NCI-H345 treated with DMSO at 0.1 percent for 48 hours (cell line): ENCODE measurements at regions not wholly inside any gene's neighbourhood (a gene's known extent, or its start where the extent isn't known, plus 50 kb on each side); places are given as distances from the start of the nearest gene placed in this dataset.
A peak's percentile ranks its signal among the peaks of the same experiment; 100 is the strongest.
"Not testable (repeated sequence)": the region's sequence is repeated elsewhere in the genome, so short reads cannot be mapped to it uniquely, and the experiment has no call there.

ENCODE experiments used
- DNase-seq: peaks from one replicate; lab custom pipeline; 2025; ENCODE audit not compliant: unreplicated experiment; lab: John Stamatoyannopoulos, UW

DNA sequence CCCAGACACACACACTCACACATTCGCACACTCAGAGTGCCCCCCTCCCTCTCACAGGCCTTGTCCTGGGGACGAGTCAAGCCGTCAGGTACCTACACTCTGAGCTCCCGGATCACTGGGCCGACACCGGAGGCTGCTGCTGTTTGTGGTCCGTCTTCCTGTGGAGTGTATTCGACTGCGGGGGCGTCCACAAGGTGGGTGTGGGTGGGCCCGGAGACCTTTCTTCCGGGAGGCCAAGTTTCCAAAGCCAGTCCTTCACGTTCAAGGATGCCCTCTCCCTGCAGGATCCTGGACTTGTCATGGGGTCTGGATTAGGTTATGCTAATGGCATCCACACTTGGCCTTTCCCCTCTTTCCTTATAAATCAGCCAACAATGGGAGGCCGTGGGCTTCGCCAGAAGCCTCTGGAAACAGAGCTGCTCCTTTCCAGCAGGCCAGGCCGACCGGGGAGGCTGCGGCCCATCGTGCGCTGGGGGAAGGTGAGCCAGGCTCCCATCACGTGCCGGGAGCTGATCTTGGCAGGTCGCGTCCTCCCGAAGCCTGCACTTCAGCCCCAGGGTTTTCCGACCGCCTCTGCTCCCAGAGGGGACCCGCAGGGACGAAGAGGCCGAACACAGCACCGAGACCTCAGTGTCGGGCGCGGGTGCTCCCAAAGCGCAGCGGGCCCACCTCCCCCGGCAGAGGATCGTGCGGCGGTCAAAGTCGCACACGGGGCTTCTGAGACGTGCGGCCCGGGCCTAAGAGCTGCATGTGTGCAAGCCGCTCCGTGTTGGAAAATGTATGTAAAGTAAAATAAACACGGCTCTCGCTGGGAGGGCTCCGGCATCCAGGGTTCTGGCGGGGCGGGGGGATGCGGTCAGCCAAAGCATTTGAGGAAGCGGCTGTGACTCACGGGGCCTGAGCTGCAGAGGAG lies 196.5 kb upstream of the ZNF469 start:
- not testable (repeated sequence) for DNase-seq

DNA sequence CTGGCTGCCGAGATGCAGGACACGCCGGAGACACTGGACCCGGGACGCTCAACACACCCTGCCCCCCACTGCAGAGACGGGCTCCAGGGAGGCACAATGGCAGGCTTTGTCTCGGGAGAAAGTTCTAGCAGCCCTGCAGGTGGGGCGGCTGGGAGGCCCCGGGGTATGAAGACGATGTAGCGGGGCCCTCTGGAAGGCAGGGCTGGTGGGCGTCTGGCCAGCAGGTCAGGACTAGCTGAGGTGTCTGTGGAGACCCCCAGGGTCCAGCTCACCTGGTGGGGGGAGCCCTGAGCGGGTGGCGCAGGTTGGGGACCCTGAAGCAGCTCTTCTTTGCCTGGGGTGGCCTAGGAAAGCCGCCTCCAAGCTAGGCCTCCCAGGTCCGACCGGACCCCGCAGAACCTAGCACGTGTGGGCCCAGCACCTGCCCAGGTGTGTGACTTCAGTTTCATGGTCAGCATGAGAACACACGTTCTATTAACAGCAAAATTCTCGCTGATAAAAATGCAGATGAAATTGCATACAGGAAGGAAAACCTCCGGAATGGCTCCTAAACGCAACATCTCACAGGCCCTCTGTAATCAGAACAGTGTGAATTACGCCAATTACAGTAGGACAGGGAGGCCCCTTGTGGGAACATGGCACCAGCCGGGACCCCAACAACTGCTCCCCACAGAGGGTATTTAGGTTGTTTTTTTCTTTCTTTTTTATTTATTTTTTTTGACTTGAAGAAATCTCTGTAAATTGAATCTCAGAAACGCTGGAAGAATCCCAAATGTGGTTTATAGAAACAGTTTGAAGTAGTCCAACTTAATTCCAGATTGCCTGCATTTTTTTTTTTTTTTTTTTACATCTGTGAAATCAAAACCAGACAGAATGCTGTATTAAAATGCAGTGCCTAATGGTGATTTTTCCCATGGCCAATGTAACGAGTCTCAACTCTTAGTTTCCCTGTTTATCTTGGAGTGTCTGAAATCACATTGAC lies 195.6 kb upstream of the ZNF469 start:
- not testable (repeated sequence) for DNase-seq

DNA sequence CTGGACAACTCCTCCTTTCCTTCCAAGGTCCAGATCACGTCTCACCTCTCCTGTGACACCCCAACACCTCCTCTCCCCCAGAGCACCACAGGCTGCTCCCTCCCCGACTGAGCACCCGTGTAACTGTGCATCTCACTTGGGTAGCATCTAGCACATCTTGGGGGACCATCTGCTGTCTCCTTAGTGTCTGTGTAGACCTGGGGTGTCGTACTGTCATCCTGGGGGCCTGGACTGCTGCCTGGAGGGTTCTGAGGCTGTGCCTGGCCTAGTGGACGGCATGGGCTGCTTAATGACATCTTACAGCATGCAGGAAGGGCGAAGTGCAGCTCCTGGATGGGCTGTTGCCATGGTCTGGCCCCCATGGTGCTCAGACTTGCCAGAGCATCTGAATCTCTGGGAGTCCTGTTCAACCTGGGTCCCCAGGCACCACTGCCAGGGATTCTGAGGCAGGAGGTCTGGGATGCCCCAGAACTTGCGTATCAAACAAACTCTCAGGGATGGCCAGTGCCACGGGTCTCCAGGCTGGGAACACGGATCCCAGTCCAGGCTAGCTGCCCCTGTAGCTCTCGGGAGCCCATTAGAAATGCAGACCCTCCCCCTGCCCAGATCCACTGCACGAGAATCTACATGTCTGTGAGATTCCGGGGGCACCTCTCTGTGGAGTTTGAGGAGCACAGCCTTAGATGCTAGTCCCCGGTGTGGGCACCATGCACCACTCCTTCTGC lies 194.4 kb upstream of the ZNF469 start:
- DNase-seq, result not testable (repeated sequence)

DNA sequence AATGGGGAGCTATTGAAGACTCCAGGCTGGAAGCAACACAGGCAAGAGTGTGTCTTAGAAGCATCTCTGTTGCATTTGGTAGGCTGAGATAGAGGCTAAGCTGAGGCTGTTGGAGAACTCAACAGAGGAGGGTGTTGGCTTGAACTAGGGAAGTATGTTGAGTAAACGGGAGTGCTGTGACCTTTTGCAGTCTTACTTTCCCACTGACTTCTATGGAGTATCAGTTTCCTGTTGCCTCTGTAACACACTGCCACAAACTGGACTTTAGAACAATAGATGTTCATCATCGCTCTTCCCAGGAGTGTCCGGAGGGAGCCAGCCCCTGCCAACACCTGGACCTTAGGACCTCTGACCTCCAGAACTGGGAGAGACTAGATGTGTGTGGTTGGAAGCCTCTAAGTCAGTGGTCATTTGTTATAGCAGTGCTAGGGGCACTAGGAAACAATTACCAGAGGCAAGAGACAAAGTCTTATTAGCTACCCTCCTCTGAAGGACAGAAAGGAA lies 192.1 kb upstream of the ZNF469 start:
- DNase-seq, result not testable (repeated sequence)

DNA sequence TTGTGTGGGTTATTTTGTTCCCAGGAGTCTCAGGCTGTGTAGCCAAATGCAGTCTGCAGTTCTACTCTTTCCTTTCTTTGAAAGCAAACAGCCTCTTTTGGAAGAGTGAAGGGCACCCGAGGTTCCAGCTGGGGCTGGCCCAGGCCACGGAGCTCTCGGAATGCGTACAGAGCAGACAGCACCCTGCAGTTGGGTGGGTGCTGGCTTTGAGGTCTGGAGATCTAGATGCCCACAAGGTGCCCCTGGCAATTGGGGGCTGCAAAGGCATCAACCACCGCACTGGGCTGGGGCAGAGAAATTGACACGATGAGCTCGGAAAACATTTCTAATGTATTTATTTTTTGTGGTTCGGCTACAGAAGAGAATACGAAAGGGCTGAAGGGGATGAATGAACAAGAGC lies 191.6 kb upstream of the ZNF469 start:
- not testable (repeated sequence) for DNase-seq

DNA sequence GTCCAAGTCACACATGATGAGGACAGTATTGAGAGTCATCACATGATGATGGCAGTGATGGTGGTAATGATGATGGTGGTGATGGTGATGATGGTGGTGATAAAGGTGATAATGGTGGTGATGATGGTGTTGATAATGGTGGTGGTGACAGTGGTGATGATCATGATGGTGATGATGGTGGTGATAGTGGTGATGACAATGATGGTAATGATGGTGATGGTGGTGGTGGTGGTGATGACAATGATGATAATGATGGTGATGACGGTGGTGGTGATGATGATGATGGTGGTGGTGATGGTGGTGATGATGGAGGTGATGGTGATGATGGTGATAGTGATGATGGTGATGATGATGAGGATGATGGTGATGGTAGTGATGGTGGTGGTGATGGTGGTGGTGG lies 190.2 kb upstream of the ZNF469 start:
- DNase-seq, result no peak

DNA sequence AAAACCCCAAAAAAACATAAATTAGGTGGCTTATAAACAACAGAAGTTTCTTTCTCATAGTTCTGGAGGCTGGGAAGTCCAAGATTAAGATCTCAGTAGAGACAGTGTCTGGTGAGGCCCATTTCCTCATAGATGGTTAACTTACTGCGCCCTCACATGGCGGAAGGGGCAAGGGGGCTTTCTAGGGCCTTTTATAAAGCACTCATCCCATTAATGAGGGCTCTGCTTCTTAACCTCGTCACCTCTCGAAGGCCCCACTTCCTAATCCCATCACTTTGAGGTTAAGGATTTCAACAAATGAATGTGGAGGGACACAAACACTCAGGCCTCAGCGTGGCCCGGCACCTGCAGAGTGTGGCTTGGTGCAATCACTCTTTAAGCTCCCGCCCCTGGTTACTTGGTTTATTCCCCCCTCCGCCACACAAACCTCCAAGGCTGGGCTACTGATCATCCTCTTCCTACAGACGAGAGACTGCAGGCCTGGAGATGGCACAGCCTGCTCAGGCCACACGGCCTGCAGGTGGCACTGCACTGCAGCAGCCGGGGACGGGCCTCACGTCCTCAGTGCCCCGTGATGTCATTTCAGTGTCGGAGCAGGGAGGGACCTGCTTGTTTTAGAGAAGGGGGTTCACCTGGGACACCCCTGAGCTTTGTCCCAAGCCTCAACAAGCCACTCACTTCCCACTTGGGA lies 188.9 kb upstream of the ZNF469 start:
- DNase-seq, result peak; percentile 39

DNA sequence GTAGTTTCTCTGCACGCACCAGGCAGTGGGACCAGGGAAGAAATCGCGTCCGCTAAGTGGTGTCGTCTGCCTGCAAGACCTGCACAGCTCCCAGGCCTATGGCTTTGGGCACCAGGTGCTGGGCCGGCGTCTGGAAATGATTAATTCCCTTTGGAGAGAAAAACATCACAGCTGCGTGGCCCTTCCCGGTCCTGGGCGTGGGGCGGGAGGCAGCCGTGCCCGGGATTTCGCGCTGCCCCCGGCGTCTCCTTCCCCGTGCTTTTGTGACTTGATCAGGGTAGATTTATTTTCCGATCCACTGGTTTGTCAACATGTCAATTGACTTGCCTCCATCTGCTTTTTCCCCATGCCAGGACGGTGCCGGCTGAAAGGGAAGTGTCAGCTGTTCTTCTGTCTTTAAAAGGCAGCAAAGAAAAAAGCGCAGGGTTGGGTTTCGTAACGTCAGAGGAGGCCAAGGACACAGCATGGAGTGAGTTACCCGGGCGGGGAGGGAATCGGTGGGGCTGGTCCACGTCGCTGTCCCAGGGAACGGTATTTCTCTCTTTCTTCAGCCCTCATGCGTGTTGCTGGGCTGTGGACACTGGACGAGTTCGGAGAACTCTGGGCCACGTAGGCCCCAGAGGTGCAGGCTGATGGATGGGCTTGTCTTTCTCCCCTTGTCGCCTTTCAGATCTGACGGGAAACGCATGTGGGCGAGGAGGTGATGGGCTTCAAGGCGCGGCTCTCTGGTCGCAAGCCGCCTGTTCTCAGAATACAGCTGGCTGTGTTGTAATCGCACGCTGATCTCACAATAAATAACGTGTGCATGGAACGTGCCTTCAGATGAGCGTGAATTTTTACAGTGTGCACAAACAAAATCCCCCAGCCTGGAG lies 188.1 kb upstream of the ZNF469 start:
- peak; percentile 39 for DNase-seq

DNA sequence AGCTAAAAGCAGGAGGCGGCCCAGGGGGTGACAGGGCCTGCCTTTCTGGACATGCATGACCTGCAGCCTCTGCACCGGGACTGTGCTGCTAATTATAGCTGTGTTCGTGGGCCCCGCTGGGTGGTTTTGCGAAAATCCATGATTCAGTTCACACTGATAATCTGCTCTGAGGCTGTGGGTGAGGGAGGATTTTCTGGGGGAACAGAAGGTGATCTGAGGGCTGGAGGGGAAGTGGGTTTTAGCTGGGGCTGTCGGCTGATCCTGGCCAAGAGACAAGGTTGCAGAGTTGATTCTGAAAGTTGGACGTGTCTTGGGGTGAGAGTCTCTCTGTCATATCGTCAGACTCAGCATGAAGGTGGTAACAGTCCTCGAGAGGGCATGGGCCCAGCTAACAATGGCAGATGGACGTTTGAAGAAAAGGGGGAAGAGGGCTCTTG lies 187.5 kb upstream of the ZNF469 start:
- no peak for DNase-seq

DNA sequence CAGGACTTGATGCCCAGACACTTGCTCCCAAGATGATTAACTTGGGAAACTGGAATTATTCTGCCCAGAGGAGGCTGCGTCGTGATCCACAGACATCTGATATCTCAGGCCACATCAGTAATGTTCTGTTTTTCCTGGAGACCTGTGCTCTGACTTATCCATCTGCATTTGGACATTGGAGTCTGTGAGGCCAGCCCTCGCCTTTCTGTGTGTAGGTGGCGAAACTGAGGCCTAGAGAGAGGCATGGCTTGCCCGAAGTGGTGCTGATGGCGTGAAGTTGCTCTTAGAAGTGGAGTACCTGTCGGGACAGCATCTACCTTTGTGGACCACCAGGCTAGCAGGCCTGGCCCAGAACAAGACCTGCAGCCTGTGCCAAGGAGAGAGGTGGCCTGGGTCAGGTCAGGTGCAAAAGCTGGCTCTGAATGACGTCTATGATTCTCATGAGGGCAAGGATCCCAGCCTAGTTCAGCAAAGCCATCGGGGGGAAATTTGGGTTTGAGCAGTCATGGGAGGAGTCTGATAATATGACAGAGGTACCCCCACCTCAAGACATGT lies 186.8 kb upstream of the ZNF469 start:
- no peak for DNase-seq

DNA sequence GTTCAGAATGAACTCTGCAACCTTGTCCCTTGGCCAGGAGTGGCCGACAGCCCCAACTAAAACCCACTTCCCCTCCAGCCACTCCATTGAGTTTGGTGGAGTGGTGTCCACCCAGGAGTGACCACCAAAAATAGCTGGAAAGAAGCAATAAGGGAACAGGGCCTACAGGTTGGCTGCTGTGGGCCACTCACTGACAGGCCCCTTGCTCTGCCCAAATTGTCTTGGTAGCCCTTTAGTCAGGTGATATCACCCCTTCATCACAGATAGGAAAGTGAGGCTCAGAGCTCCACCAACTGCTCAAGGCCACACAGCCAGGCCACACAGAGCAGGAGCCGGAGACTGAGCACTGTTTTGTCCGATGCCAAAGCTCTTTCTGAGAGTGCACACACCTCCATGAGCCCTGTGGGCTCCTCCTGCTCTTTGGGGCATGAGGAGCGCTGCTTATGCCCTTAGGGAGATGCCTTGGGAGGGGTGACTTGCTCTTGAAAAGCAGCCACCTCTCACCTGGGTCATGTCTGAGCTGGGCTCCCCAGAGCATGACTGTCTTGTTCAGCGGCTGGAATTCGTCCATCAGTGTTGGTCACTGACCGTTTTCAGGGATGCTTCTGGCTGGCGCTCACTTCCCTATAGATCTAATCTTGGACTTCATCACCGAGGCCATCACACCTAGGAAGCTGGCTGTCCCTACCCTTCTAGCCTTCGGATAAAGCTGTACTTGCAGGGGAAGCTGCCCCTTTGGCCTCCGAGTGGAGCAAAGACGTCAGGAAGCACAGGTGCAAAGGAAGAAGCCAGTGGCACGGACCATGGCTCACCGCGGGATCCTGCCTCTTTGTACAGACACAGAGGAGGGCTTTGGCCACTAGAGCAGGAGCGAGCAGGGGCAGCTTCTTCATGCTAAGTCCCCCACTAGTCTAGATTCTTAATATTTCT lies 186.0 kb upstream of the ZNF469 start:
- DNase-seq, result no peak

DNA sequence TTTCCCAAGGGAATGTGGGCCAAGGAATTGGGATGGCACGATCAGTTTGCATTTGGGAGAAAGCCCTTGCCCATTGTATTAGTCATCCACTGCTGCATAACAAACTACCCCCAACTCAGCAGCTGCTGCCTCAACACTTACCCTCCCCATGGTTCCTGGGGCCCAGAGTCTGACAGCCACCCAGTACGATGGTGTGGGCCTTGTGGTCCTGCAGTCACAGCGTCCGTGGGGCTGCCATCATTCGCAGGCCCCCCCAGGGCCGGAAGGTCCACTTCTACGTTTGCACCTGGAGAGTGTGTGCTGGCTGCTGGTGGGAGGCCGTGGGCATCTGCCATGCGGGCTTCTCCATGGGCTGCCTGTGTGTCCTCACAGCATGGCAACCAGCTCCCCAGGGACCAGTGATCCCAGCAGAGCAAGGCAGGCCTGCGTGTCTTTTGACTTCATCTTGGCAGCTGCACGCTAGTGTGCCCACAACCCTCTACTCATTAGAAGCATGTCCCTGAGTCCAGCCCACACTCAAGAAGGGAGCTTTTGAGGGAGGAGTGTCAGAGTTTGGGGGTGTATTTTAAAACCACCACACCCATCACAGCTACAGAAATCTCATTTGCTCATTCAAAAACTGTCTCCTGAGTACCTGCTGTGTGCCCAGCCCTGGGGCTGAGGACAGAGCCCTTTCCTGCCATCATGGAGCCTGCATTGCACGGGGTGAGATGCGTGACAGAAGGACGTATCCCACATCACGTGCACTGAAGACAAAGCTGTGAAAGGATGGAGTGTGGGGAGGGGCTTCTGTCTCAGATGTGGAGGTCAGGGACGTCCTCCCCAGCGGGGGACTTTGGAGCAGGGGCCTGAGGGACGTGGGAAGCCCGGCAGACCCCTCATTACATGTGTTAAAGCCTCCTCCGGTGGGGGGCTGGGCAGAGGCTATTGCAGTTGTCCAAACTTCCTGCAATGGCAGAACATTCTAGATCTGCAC lies 185.0 kb upstream of the ZNF469 start:
- peak; percentile 5 for DNase-seq

DNA sequence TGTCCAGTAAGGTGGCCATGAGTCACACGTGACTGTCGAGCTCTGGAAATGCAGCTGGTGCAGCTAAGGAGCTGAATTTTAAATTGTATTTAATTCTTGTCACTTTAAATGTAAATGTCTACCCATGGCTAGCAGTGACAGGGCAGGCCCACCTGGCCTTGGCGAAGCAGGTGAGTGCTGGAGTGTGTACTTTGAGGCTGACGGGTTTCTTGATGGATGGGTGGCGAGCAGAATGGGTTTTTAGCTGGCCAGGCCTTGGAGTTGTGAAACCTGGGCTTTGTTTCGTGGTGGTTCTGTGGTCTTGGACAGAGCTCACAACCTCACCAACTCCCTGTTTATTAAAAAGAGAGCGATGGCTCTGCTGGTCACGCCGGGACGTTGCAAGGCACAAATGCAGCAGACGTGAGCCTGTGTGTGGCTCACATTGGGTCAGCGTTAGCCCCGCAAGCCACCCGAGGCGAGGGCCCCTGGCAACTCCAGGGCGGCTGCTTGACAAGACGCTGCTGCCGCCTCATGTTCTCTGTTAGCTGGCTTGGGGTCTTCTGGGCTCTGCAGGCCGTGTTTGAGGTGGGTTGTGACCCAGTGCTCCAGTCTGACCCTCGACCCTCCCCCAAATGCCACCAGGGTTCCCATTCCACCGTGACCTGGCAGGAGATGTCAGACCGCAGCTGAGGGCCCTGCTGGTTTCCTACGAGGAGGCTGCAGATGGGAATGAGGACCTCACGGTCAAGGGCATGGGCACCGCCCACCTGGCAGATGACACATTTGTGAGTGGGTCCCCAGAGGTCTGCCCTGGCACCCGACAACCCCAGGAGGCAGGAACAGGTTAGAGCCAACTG lies 184.1 kb upstream of the ZNF469 start:
- DNase-seq, result not testable (repeated sequence)

DNA sequence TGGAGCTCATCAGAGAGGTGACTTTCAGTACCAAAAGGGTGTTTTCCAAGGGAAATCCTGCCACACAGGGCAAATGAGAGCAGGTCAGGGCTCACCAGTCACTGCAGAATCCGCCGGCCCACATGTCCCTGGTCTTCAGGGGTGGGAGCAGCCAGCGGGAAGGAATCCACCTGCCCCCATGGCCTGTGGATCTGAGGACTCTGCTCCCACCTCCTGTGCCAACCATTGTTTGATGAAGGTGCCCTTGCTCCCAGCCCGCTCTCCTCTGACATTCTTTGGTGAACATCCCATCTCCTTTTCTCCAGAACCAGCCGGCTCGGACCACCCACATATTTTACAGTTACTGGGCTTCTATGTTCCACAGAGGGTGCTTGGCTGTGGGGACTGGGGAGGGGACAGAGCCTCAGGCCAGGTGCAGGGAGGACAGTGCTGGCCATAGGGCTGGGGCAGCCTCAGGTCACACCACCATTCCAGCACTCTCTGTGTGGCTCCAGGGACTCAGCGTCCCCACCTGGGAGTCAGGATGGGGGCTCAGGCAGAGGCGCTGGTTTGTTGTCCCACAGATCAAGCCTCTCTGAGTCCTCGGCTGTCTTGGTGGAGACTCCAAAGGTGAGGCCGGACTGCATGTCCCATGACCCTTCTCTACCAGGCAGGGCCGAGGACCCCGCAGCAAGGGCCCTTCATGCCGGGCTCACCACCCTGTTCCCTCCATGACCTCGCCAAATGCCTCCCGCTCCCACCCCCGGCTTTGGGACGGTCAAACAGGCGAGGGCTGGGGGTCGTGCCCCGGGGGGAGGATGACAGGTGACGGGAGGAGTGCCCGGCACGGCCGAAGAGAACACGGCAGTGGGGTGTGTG lies 183.2 kb upstream of the ZNF469 start:
- DNase-seq, result not testable (repeated sequence)
